Osteocyte (in vitro differentiated cells): ENCODE measurements at regions not wholly inside any gene's neighbourhood (a gene's known extent, or its start where the extent isn't known, plus 50 kb on each side); places are given as distances from the start of the nearest gene placed in this dataset.

Experiments used
- DNase-seq: peaks from one replicate; pipeline ENCODE4 v3.0.0; 2021; ENCODE audit warnings: mixed read lengths; ENCODE audit not compliant: unreplicated experiment; ENCODE audit errors: extremely low spot score
- H3K27ac Mint-ChIP-seq: one replicate; pipeline ENCODE4 v1.8.0; 2021; ENCODE audit warnings: mild to moderate bottlenecking, mixed read lengths; ENCODE audit not compliant: unreplicated experiment
- H3K27me3 Mint-ChIP-seq: one replicate; pipeline ENCODE4 v1.8.0; 2021; ENCODE audit warnings: mixed read lengths; ENCODE audit not compliant: unreplicated experiment
- H3K36me3 Mint-ChIP-seq: one replicate; pipeline ENCODE4 v1.8.0; 2021; ENCODE audit warnings: mixed read lengths; ENCODE audit not compliant: unreplicated experiment
- H3K4me1 Mint-ChIP-seq: one replicate; pipeline ENCODE4 v1.8.0; 2021; ENCODE audit warnings: mixed read lengths; ENCODE audit not compliant: unreplicated experiment
- H3K4me3 Mint-ChIP-seq: one replicate; pipeline ENCODE4 v1.8.0; 2021; ENCODE audit warnings: mild to moderate bottlenecking, moderate library complexity, mixed read lengths; ENCODE audit not compliant: unreplicated experiment
- H3K9me3 Mint-ChIP-seq: one replicate; pipeline ENCODE4 v1.8.0; 2021; ENCODE audit warnings: mixed read lengths; ENCODE audit not compliant: unreplicated experiment
- TF ChIP-seq, protein P1 (sequence below): fragments of 200-600 bp; sonication (generic); IDR thresholded peaks from 2 replicates; pipeline ENCODE4 v1.5.0; 2021; ENCODE audit warnings: antibody characterized with exemption, mild to moderate bottlenecking, moderate library complexity

DNA sequence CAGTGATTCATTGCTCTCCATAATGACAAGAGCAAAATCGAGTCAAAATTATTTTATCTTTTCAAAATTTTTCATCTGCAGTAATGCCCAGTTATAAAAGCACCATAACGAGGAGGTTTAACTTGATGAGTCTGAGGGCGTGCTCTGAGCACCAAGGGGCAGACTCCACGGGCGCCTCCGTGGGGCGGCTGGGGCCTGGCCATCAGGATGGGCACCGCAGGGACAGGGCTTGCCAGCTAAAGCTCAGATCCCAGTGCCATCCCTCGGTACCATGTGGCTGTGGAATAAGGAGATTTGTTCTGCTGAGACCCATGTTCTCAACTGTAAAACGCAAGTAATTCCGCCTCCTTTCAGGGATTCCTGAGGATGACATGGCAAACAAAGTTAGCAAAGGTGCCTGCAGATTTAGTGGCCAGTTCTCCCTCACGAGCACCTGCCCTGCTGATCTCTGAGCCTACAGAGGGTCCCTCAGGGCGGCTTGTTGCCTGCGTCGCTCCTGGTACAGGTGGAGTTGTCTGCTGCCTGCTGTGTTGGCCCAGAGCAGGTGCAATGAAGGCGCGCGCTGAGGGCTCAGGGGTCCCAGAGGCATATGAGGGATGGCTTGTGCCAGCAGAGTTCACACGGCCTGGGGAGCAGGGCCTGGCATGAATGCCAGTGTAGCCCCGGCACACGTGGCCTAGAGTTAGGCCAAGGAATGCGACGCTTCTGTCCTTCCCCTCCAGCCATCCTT is 584.4 kb downstream of the TCERG1L start:
- TF ChIP-seq, protein P1, sequence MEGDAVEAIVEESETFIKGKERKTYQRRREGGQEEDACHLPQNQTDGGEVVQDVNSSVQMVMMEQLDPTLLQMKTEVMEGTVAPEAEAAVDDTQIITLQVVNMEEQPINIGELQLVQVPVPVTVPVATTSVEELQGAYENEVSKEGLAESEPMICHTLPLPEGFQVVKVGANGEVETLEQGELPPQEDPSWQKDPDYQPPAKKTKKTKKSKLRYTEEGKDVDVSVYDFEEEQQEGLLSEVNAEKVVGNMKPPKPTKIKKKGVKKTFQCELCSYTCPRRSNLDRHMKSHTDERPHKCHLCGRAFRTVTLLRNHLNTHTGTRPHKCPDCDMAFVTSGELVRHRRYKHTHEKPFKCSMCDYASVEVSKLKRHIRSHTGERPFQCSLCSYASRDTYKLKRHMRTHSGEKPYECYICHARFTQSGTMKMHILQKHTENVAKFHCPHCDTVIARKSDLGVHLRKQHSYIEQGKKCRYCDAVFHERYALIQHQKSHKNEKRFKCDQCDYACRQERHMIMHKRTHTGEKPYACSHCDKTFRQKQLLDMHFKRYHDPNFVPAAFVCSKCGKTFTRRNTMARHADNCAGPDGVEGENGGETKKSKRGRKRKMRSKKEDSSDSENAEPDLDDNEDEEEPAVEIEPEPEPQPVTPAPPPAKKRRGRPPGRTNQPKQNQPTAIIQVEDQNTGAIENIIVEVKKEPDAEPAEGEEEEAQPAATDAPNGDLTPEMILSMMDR = no peak
- Mint-ChIP-seq H3K4me3 (no peak overlapping the region), H3K27me3 (no peaks in the 10 kb centered on the region), H3K4me1 (no peaks in the 10 kb centered on the region), H3K36me3 (peaks cover 3% of the 10 kb centered on the region), H3K9me3 (peaks cover 42% of the 10 kb centered on the region), H3K27ac (no peak overlapping the region)
- no peak for DNase-seq

DNA sequence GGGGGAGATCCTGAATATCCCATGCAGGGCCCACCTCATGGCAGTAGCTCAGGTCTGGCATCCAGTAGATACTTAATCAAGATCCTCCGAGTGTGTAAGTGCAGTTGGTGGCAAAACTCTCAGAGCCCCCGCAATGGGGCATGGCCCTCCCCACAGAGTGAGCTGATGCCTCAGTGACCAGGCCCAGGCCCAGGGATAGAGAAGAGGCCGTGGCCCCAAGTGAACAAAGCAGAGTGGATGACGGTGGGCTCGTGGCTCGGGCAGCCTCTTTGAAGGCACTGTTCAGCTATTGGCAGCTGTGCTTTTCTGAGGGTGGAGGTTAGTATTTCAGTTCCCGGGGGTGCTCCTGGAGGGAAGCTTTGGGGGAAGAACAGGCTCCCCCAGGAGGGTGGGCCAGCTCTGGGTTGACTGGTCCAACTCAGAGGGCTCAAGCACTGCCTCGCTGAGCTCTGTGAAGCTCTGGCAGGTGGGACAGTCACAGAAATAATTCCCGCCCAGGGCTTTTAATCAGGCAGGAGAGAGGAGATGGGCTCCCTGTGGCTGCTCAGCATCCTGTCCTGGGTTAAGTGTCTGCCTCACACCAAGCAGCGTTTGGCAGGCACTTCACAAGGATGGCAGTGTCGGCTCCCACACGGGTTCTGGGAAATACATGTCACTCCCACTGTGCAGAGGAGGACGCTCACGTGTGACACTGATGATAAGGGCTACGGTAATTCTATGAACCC is 583.6 kb downstream of the TCERG1L start:
- Mint-ChIP-seq H3K27me3 (no peaks in the 10 kb centered on the region), H3K9me3 (peaks cover 43% of the 10 kb centered on the region), H3K4me1 (no peaks in the 10 kb centered on the region), H3K4me3 (no peak overlapping the region), H3K36me3 (peaks cover 3% of the 10 kb centered on the region), H3K27ac (no peak overlapping the region)
- DNase-seq = no peak
- TF ChIP-seq, protein P1 = no peak

DNA sequence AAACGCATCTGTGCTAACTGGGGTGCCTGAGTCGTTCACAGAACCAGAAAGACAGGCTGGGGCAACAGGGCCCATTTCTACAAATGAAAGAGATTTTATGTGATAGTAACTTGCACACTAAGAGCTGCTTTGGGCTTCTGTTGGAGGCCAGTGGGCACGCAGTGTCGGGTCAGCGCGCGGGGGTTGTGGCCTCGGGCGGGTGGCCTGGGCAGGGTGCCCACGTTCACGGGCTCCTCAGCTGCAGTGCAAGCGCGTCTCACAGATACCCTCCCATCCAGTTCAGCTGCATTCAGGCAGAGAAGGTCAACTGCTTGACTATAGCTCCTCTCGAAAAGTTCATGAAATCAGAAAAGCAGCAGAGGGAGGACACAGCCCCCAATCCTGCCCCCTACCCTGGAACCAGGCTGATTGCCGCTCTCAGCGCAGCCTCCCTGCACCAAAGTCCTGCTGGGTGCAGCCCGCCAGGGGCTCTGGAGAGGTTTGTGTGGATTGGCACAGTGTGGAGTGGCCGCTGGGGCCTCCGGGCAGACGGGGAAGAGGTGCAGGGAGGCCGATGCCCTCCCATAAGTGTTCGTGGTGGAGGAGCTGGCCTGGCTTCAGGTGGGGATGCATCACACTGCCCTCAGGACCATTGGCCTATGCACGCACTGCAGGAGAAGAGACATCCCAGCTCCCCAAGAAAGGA is 582.8 kb downstream of the TCERG1L start:
- Mint-ChIP-seq H3K27me3 (no peaks in the 10 kb centered on the region), H3K4me3 (no peak overlapping the region), H3K36me3 (peaks cover 3% of the 10 kb centered on the region), H3K27ac (no peak overlapping the region), H3K9me3 (peaks cover 40% of the 10 kb centered on the region), H3K4me1 (no peaks in the 10 kb centered on the region)
- TF ChIP-seq, protein P1 = no peak
- no peak for DNase-seq

DNA sequence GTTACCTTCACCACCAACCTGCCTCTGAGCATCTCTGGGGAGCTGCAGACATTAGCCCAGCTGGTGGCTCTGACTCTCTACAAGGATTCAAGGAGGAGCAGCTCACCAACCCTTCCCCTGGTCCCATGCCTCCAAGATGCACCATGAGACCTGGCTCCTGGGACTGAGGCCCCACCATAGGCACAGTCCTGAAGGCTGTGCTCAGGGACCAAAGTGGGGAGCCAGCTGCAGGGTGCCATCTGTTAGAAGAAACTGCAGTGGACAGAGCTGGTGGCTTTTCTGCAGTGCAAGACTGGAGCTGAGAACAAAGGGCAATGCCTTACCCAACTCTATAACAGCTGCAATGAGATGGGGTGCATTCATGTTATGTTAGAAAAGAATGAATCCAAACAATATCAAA is 581.6 kb downstream of the TCERG1L start:
- peaks cover 3% of the 10 kb centered on the region for H3K36me3 Mint-ChIP-seq
- no peak for DNase-seq
- H3K9me3 Mint-ChIP-seq = peaks cover 44% of the 10 kb centered on the region
- no peaks in the 10 kb centered on the region for H3K27me3 Mint-ChIP-seq
- TF ChIP-seq, protein P1 = no peak
- H3K27ac Mint-ChIP-seq = no peak overlapping the region
- no peaks in the 10 kb centered on the region for H3K4me1 Mint-ChIP-seq
- H3K4me3 Mint-ChIP-seq = no peak overlapping the region

DNA sequence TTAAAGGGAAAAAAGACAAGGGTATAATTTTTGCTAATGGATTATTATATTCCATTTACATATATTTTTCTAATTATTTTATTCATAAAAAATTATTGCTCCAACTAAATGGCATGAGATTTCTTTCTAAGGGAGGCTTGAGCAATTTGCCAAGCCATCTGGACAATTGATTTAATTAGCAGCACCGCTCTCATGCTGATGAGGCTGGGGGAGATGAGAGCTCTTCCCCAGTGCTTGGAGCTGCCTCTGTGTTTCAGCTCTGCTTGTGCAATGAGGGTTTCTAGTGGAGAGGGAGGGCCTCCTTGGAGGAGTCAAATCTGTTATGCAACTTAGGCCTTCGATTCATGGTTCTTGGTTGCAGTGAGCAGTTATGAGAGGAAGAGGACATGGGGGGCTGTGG is 574.3 kb downstream of the TCERG1L start:
- Mint-ChIP-seq H3K9me3 (peaks cover 55% of the 10 kb centered on the region), H3K27ac (no peak overlapping the region), H3K27me3 (no peaks in the 10 kb centered on the region), H3K4me3 (no peak overlapping the region), H3K4me1 (no peaks in the 10 kb centered on the region), H3K36me3 (no peaks in the 10 kb centered on the region)
- TF ChIP-seq, protein P1 = no peak
- no peak for DNase-seq
